ENCODE measurements at regions not wholly inside any gene's neighbourhood (a gene's known extent, or its start where the extent isn't known, plus 50 kb on each side); places are given as distances from the start of the nearest gene placed in this dataset.

DNA sequence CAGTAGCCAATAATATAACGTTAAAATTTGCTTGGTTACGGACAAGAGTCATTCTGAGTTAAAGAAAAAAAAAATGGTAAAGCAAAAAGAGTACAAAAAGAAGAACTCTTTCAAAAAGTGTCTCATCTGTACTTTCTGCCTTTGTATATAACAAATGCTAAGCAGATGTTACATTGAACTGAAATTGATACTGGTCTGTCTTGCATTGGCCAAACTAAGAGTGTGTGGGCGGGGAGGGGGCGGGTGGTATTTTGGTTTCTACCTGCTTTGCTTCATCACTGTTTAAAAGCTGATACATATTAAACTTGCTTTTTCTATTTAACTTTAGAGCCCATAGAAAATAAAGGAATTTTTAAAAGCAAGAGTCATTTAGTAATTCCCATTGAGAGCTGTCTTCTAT, 215.0 kb upstream of the THBS1 start:
- no peak for DNase-seq

GRCh38 chr15:39367596-39367995, 213.3 kb upstream of the THBS1 start:
- no peak for DNase-seq

DNA sequence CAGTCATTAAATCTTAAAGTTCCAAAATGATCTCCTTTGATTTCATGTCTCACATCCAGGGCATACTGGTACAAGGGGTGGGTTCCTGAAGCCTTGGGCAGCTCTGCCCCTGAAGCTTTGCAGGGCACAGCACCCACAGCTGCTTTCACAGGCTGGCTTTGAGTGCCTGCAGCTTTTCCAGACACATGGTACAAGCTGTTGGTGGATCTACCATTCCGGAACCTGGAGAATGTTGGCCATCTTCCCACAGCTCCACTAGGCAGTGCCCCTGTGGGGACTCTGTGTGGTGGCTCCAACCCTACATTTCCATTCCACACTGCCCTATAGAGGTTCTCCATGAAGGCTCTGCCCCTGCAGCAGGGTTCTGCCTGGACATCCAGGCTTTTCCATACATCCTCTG, 211.1 kb upstream of the THBS1 start:
- no peak for DNase-seq

DNA sequence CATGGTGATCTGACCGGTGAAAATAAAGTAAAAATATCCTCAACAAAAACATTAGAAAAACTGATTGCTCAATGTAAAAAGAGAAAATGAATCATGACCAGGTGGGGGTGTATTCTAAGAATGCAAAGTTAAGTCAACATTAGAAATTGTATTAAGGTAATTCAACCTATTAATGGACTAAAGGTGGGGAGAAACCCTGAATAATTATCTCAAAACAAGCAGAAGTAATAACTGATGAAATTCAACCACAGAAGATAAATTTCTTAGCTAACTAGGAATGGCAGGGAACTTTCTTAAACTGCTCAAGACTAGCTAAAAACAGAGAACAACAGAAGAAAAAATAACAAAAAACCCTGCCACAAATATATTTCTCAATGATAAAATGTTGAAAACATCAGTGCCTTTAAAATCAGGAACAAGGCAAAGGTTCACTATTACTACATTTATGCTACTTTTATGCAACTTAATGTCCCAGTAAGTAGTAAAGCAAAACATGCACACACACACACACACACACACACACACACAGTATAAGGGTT, 204.4 kb upstream of the THBS1 start:
- no peak for DNase-seq

DNA sequence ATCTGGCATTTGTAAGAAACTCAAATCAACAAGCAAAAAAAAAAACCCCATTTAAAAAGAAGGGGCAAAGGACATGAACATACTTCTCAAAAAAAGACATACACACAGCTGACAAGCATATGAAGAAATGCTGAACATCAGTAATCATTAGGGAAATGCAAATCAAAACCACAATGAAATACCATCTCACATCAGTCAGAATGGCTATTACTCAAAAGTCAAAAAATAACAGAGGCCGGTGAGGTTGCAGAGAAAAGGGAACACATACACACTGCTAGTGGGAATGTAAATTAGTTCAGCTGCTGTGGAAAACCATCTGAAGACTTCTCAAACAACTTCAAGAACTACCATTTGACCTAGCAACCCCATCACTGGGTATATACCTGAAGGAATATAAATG, 199.4 kb upstream of the THBS1 start:
- no peak for DNase-seq

- DNase-seq = no peak
Measured at GRCh38 chr15:39388118-39388517, 192.8 kb upstream of the THBS1 start.

DNA sequence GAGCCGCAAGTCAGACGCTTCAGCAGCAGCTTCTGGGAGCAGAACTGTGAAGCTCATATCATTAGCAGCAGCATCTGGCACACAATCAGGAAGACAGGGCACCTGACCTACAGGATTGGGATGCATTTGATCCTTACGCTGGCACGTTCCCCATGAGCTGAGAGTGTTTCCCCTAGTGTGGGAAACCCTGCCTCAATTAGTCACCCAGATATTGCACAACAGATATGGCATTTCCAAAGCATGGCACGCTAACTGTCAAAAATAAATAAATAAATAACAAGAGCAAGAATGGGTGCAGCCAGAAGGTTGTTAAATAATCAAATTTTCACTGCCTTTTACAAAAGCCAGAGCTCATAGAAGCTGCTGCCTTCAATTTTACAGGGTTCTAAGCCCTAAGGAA, 189.6 kb upstream of the THBS1 start:
- no peak for DNase-seq

GRCh38 chr15:39392469-39393047, 188.3 kb upstream of the THBS1 start:
- DNase-seq = no peak

- no peak for DNase-seq
Measured at GRCh38 chr15:39393575-39394335, 187.1 kb upstream of the THBS1 start.

DNA sequence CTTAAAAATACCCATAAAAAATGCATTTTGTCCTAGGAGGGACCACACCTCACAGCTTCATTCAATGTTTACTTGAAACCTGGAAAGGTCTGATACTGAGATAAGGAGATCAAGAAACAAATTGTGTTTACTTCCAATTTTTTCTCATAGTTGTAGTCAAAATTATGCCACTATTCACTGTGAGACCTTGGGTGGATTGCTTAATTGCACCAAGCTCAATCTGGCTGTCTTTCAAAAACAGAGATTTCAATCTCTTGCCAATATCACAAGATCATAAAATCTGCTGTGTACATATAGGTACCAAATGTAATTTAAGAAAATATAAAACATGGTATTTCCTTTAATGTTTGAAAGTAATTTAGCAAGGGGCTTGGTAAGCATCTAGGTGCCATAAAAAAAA, 186.4 kb upstream of the THBS1 start:
- DNase-seq = no peak

DNA sequence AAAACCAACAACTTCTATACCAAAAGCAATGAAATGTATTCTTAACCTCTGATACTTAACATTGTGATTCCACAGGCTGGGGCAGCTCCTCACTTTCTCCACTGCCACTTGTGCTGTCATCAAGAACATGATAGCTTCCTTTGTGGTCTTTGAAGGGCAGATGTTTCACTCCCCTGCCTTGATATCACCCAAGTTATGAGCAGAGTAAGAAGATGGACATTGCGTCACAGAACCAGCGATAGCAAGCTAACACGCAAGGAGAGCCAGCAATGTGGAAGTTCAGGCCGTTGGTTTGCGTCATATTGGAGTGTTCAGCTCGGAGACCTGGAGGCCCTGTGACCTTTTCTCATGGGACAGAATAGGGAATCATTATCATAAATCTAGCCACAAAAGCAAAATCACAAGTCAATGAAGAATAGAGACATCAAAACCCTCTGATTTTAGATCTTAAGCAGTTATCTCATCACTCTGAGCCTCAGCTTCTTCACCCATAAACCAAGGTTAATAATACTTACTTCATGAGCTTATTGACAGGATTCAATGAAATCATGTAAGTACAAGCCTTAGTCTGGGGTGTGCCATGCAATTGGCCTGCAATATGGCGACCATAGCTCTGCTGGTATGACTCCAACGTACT, 183.8 kb upstream of the THBS1 start:
- no peak for DNase-seq

- DNase-seq = no peak
Measured at GRCh38 chr15:39397883-39398282, 183.0 kb upstream of the THBS1 start.

DNA sequence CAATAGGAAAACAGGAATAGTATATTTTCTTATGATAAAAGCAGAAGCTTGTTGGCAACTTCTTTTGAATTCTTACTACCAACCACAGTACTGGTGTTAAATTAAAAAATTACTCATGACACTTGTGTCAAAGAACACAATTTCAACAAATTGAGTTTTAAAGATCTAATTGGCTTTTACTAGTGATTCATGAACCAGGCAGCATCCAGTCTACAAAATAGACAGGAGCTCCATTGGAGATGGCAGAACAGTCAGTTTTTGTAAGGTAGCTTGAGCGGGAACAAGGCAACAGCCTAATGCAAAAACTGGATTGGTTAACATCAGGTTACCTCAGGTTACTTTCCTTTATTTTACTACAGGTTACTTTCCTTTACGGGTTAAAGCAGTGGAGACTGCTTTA, 181.3 kb upstream of the THBS1 start:
- no peak for DNase-seq

- DNase-seq = no peak
Measured at GRCh38 chr15:39400002-39400401, 180.9 kb upstream of the THBS1 start.

GRCh38 chr15:39400821-39401550, 179.9 kb upstream of the THBS1 start:
- no peak for DNase-seq

- DNase-seq = no peak
Measured at GRCh38 chr15:39403640-39404117, 177.2 kb upstream of the THBS1 start.

- DNase-seq = no peak
Measured at GRCh38 chr15:39404767-39405181, 176.1 kb upstream of the THBS1 start.

- no peak for DNase-seq
Measured at GRCh38 chr15:39406485-39406884, 174.4 kb upstream of the THBS1 start.

GRCh38 chr15:39407116-39407515, 173.8 kb upstream of the THBS1 start:
- DNase-seq = no peak

- no peak for DNase-seq
Measured at GRCh38 chr15:39409876-39410530, 170.9 kb upstream of the THBS1 start.

- DNase-seq = no peak
Measured at GRCh38 chr15:39411102-39411989, 169.5 kb upstream of the THBS1 start.

- DNase-seq = no peak
Measured at GRCh38 chr15:39413558-39413957, 167.3 kb upstream of the THBS1 start.
